EL (cell line): ENCODE measurements at regions not wholly inside any gene's neighbourhood (a gene's known extent, or its start where the extent isn't known, plus 50 kb on each side); places are given as distances from the start of the nearest gene placed in this dataset.
"Not testable (repeated sequence)": the region's sequence is repeated elsewhere in the genome, so short reads cannot be mapped to it uniquely, and the experiment has no call there.

Experiments used
- DNase-seq: peaks from one replicate; pipeline ENCODE4 v3.0.0-alpha.2; 2016

DNA sequence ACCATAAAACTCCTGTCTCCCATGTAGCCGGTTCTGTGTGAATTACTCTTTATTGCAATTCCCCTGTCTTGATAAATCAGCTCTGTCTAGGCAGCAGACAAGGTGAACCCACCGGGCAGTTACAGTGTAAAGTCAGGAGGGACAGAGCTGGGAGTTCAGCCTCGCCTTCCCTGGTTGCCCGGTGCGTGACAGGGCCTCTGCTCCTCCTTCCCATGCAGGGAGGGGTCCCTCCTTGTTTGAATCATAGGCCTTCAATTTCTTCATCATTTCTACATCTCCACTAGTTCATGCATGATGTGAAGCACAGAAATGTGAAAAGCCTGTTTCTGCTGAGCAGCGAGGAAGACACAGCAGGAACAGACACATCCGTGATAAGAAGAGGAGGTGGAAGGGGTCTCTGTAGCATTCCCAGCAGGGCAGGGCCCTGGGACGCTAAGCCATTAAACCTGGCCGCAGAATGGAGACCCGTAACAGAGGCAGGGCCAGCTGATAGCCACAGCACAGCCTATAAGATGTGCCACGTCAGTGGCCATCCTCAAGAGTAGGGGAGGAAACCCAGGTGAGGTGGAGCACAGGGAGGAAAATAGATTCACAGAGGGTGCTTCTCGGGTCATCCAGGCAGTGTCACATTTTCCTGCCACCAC lies 106.7 kb upstream of the CST7 start:
- DNase-seq, result no peak

DNA sequence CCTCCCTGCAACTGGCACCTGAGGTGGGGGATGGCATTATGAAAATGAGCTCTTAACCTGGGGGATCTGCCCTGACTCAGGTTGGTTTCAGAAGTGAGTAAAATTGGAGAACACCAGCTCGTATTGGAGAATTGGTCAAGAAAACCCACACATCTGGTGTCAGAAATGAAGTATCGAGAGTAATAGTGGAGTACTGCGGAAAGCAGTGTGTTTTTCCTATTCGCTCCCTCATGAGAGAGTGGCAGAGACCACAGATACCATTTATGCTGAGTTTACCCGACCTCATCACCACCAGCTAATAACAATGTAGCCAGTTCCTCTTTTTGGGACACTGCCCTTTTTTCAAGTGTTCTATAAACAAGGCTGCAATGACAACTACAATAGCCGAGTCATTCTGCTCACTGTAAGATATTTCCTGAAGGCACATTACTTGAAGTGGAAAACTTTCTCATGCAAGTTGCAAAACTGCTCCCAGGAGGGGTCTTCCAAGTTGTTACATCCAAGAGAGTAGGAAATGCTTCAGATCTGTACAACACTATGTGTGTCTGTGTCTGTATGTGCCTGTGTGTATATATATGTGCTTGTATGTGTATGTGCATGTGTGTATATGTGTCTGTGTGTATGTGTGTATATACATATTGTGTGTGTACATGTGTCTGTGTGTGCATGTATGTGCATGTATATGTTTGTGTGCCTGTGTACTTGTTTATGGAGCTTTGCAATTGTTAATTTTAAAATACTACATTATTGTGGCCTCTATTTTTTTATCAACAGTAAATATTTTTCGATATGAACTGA lies 106.0 kb upstream of the CST7 start:
- DNase-seq, result no peak

DNA sequence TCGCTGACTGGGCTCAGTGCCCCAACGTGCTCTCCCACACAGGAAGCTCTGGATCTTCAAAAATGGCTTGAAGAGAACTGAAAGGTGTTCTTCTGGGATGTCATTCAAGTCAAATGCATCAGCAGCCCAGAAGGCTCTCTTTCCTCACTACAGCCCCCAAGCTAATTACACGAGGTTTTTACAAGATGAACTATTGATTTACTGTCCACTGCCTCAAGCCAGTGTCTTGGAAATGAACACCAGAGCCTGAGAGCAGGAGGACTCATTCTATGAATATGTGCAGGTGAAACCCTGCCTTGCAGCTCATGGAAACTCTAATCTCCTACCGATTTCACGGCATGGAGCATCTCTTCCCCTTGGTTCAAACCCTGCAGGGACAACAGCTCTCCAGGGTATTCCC lies 98.9 kb upstream of the CST7 start:
- DNase-seq, result no peak

DNA sequence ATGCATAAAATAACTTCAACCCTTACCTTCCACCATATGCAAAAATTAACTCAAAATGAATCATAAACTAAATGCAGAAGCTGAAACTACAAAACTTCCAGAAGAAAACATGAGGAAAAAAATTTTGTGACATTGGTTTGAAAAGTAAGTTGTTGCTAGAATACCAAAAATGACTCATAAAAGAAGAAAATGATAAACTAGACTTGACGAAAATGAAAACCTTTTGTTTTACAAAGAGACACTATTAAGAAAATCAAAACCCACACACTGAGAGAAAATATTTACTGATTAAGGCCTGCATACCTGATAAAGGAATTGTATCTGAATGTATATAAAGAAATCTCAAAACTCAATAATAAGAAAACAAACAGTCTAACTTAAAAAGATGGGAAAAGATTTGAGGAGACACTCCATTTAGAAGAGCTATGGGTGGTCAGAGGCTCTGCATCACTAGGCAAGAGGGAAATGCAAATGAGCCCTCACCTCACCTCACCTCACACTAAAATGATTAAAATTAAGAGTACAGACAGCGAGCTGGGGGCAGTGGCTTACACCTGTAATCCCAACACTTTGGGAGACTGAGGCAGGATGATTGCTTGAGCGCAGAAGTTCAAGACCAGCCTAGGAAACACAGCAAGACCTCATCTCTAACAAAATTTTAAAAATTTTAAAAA lies 97.6 kb upstream of the CST7 start:
- no peak for DNase-seq

- no peak for DNase-seq
These were observed 95.2 kb upstream of the CST7 start for GRCh38 chr20:24853916-24854315.

GRCh38 chr20:24855848-24856247 lies 93.2 kb upstream of the CST7 start:
- no peak for DNase-seq

DNA sequence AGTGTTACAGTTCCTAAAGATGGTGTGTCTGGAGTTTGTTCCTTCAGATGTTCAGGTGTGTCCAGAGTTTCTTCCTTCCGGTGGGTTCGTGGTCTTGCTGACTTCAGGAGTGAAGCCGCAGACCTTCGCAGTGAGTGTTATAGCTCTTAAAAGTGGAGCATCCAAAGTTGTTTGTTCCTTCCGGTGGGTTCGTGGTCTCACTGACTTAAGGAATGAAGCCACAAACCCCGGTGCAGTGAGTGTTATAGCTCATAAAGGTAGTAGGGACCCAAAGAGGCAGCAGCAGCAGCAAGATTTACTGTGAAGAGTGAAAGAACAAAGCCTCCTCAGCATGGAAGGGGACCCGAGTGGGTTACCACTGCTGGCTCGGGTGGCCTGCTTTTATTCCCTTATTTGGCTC lies 90.6 kb upstream of the CST7 start:
- DNase-seq, result not testable (repeated sequence)

DNA sequence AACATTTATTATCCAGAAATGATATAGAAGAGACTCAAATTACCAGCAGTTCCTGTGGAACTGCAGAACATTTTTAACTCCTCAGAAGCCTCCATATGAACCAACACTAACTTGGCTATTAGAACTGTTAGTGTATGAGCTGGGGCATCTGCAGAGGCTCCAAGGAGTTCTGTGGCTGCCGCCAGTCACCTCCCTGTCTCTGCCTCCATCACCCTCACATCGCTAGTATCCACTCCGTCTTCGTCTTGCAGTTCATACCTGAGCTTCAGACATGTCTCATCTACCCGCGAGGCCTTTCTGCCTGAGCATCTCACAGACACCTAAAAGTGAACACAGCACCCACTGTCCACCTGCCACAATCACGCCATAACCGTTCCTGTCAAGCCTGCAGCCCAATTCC lies 89.5 kb upstream of the CST7 start:
- no peak for DNase-seq

GRCh38 chr20:24862186-24862585 lies 86.9 kb upstream of the CST7 start:
- DNase-seq, result no peak

- DNase-seq, result no peak
These were observed 86.5 kb upstream of the CST7 start for GRCh38 chr20:24862606-24863005.

- peak; percentile 65 for DNase-seq
These were observed 85.7 kb upstream of the CST7 start for GRCh38 chr20:24863356-24863755.

DNA sequence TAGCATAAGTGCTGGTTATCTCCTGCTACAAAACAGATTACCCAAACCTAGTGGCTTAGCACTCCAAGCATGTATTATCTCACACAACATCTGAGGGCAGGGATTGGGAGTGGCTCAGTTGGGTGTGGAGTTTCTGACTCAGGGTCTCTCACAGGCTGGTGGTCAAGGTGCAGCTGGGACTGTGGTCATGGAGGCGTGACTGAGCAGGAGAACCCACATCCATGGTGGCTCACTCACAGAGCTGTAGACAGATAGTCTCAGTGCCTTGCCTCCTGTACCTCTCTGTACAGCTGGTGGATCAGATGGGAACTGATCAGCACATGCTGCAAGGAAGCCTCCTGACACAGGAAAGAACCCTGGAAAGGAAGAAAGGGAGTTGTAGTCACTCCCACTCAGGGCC lies 83.1 kb upstream of the CST7 start:
- DNase-seq, result no peak

DNA sequence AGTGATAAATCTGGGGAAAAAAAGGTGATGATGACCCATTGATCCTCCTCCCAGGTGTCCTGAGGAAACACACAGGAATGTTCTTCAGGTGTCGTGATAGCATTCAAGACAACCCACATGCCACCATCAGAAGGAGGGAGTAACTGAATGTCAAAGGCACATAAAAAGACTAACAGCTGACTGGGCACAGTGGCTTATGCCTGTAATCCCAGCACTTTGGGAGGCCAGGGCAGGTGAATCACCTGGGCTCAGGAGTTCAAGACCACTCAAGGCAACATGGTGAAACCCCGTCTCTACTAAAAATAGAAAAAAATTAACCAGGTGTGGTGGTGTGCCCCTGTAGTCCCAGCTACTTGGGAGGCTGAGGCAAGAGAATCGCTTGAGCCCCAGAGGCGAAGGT lies 82.3 kb upstream of the CST7 start:
- DNase-seq, result no peak

- DNase-seq, result no peak
These were observed 81.5 kb upstream of the CST7 start for GRCh38 chr20:24867556-24867955.

GRCh38 chr20:24868396-24868927 lies 80.6 kb upstream of the CST7 start:
- DNase-seq, result peak; percentile 41

DNA sequence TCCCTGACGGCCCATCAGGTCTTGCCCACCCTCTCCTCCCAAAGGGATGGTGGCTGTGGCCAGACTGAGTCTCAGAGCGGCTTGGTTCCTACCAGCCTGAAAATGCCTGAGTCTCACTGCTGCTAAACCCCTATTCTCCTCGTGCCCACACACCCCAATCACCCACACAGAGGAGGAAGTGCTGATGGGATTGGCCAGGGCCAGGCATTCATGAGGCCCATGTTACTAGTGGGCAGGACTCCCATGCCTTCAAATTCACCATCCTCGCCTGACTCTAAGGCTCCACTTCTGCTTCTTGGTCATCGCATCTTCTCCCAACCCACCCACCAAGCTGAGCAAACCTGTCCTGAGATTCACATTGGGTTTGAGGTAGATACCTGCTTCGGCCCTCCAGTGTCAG lies 80.1 kb upstream of the CST7 start:
- DNase-seq, result no peak

DNA sequence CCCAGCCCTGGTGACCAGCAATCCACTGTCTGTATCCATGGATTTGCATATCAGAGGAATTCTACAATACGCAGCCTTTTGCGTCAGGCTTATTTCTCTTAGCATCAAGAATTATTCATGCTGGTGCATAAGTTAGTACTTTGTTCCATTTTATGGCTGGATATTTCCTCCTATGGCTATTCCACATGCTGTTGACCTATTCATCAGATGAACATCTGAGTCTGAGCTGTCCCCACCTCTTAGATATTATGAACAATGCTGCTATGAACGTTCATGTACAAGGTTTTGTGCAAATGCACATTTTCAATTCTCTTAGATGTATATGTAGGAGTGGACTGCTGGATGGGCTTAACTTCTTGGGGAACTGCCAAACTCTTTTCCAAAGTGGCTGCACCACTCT lies 79.0 kb upstream of the CST7 start:
- DNase-seq, result no peak

- DNase-seq, result no peak
These were observed 78.2 kb upstream of the CST7 start for GRCh38 chr20:24870881-24871280.

- DNase-seq, result no peak
These were observed 77.4 kb upstream of the CST7 start for GRCh38 chr20:24871480-24872213.

DNA sequence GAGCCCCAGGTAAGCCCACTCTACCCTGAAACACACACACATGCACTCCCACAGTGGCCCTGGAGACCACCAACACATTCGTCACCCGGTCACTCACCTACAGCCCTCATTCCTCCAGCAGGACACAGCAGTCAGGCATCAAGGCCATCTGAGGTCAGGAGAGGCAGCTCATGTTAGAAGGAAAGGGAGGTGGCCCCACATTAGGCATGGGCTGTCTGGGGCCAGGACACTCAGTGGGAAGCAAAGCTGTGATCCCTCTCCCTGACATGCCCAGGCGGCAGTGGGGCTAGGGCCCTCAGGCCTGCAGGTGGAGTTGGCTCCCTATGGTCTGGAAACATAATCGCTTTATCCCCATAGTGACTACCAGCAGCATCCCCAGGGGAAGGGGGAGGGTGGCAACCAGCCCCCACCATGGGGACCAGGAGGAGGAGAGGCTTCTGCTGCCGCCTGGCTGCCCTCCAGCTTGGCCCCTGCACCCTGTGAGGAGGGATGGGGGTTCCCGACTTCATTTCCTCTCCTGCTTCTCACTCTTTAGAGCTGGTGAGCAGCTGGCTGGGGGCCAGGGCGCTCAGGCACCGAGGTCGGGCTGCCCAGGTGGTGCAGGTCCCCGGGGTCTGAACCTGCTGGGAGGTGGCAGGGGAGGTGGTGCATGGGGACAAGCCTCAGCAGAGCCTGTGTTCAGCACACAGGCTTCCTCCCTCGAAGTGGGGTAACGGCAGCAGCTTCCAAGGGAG lies 76.6 kb upstream of the CST7 start:
- DNase-seq, result no peak

GRCh38 chr20:24873025-24873620 lies 75.9 kb upstream of the CST7 start:
- no peak for DNase-seq

DNA sequence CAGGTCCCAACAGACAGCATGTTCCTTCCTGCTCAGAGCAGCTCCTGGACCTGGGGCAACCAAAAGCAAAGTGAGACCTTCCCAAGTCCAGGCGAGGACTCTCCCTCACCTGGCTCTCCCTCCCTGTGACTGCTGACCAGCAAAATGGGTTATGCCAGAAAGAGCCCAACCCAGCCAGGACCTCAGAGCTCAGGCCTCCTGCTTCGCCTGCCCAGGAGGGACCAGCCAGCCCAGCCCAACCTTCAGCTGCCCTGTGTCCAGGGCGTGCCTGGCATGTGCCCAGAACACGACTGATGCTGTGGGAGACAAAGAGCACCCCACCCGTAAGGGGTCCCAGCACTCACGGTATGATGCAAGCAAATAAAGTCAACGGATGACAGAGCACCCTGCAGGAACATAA lies 74.0 kb upstream of the CST7 start:
- DNase-seq, result no peak
